ENCODE measurements at regions not wholly inside any gene's neighbourhood (a gene's known extent, or its start where the extent isn't known, plus 50 kb on each side); places are given as distances from the start of the nearest gene placed in this dataset.
A peak's percentile ranks its signal among the peaks of the same experiment; 100 is the strongest.
"Not testable (repeated sequence)": the region's sequence is repeated elsewhere in the genome, so short reads cannot be mapped to it uniquely, and the experiment has no call there.

DNA sequence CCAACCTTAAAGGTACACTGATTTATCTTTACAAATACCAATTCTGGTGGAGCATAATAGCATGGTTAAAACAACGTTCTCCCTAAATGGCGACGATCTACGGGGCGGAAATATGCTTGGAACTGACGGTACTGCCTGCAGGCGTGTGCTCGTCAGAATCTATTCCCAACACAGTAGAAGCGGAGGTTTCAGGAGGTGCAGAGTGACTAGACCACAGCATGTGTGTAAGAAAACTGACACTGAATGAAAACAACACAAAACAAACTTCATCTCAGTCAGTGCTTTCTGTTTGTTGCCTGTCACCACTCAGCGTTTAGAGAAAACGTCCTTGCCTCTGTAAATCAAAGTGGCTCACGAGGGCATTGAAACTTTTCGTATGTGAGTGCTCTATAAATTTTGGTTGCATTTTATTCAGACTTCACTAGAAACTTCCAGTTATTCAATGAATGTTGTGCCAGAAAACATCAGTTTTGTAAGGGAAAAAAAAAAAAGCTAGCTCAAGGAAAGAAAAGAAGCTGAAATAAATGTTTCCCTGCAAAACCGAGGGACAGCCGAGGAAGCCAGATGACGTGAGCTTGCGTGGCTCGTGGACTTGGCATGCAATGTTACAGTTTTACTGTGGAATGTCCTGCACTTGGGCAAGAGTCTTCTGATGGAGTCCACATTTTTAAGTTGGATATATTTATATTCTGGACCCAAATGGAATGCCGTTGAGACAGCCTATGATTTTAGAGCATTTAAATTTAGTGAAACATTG, 210.4 kb downstream of the LAT start:
- not testable (repeated sequence) for DNase-seq

DNA sequence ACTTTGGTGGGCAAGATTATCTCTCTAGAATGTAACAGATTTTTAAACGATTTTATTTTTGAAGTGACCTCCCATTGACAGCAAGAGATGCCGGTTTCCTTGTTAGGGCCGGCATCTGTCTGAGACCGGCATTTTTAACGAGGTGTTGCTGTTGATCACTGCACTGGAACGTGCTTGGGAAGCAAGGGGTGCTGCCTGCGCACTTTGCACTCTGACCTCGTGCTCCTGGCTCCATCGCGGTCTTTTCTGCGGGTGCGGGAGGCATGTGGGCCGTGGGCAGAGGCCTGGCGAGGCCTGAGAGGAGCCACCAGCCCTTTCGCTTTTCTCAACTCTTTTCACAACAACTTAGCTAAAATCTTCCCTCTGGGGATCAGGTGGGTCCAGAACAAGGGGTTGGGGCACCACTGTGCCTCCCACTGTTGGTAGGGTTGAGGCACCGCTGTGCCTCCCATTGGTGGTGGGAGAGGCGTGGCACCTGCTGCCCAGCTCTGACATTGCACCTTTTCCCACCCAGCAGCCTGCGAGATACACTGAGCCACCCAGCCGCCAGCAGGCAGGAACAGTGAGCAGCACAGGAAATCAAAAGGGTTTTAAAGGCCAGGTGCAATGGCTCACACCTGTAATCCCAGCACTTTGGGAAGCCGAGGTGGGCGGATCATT, 209.5 kb downstream of the LAT start:
- DNase-seq, result not testable (repeated sequence)

DNA sequence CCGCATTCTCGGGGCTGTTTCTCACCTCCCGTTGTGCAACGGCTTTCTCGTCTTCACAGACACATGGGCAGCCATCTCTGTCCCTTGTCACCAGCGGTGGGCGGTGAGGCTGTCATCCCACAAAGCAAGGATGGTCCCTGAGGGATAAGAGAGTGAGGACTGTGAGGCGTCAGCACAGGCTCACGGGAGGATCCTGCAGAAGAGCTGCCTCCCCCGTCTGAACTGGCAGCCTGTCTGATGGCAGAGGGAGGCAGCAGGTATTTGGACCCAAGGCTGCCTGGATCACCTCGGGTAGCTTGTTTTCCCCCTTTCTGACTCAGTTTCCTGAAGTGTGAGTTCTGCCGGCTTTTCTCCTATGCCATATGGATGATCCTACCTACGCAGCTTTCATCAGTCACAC, 208.8 kb downstream of the LAT start:
- peak; percentile 13 for DNase-seq

DNA sequence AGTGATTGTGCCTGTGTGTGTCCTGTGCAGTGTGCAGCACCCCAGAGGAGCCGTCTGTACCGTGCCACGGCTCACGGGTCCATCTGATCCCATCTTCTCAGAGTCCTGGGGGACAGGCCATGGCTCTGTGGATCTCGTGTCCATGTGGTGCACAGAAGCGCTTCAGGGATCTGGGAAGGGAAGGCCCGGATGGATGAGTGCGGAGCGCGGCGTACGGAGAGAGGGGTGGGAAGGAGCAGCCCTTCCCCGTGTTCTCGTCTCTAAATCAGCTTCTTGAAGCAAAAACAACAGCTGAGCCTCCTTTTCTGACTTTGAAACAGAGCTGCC, 208.4 kb downstream of the LAT start:
- DNase-seq, result not testable (repeated sequence)

DNA sequence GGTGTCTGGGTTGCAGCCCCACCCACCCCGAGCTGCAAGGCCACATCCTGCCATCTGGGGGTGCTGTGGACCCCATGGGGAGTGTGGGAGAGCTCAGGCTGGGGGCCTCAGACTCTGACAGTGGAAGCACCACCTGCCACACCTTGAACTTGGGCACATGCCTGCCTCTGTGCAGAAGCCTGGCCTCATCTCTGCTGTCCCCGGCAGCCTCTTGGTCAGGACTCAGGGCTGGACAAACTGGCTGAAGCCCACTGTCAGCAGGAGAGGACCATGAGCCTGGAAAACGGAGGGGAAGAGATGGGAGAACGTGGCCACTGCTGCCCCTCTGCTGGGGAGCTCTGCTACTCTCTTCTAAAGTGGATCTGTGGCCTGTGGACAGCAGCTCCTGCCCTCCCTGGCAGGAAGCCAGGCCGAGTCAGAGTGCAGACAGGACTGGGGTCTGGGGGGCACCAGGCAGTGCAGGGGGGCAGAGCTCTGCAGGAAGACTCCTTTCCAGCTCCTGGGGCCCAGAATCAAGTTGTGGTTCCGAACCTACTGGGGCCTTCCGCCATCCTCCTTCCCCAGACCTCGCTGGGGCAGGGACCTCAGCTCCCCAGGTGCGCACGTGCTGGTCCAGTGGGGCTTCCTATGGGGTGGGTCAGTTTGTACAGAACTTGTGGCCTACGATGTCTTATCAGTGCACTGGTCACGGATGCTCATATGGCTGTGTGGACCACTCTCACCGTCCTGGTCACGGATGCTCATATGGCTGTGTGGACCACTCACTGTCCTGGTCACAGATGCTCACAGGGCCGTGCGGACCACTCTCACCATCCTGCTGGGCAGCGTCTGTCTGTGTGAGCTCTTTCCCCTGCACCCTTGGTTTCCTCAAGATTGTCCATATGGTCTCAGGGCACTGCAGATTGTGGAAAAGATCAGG, 207.7 kb downstream of the LAT start:
- DNase-seq, result peak; percentile 29

DNA sequence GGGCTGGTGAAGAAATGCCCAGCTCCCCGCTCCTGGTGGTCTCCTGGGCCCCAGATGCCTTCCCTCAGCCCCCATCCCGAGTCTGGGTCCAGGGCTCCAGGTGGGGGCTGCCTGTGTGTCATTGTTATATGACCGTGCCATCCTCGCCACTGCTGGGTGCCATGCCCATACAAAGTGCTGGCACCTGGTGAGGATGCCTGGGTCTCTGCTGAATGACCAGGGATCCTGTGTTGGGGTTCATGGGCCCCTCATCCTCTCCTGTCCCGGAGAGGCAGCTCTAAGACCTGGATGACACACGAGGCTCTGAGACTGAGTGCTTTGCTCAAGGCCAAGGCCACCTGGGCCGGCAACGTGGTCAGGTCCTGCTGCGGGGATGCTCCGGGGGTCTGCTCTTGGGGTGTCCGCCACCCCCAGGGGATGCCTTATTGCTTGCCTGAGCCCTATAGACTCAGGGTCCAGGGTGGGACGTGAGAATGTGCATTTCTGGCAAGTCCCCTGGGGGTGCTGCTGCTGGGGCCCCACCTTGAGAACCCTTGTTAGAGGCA, 206.9 kb downstream of the LAT start:
- DNase-seq, result not testable (repeated sequence)

DNA sequence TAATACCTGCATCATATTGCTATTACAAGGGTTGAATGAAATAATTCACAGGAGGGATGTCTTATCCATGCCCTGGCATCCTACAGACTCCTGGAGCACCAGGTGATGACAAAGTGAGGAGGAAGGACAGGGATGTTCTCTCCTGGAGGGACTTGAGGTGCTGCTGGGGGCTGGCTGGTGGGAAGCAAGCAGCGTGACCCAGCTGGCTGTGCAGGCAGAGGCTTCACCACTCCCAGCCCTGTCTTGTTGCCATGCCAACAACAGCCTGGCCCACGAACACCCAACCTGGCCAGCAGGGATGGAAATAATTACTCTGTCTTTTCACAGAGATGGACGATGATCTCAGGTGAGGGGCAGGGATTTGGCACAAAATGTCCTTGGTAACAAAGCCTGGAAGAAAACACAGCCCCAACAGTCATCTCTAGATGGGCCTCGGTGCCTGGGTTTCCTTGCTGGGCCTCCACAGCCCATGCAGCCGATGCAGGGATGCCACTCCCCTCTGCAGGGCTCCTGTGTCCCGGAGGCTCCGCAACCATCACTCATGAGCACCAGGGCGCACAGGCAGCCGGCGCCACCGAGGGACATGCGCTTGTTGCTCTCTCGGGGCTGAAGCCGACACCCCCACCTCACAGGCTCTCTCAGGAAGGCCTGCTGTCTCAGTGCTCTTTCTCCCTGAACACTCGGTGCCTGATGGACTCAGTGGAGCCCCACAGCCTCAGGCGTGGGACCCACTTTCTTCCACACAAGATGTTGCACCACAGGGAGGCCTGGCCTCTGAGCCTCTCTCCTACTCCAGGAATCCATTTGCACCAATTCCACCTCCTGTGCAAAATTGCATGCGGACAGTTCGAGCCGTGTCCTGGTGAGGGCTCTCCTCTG, 205.9 kb downstream of the LAT start:
- DNase-seq, result not testable (repeated sequence)

DNA sequence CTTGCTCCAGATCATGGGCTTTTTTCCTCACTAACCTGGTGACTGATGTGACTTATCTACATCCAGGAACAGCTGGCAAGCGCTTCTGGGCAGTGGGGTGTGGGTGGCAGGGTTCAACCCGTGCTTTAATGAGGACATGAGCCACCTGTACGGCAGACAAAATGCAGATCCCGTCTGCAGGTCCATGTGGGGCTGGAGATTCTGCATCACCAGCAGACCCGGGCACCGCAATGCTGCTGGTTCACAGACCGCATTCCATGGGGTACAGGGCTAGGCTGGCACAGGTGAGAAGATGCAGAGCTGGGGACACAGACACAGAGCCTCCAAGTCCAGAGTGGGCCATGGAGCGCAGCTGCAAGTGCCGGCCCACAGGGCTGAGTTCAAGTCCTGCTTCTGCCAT, 204.0 kb downstream of the LAT start:
- DNase-seq, result peak; percentile 4

DNA sequence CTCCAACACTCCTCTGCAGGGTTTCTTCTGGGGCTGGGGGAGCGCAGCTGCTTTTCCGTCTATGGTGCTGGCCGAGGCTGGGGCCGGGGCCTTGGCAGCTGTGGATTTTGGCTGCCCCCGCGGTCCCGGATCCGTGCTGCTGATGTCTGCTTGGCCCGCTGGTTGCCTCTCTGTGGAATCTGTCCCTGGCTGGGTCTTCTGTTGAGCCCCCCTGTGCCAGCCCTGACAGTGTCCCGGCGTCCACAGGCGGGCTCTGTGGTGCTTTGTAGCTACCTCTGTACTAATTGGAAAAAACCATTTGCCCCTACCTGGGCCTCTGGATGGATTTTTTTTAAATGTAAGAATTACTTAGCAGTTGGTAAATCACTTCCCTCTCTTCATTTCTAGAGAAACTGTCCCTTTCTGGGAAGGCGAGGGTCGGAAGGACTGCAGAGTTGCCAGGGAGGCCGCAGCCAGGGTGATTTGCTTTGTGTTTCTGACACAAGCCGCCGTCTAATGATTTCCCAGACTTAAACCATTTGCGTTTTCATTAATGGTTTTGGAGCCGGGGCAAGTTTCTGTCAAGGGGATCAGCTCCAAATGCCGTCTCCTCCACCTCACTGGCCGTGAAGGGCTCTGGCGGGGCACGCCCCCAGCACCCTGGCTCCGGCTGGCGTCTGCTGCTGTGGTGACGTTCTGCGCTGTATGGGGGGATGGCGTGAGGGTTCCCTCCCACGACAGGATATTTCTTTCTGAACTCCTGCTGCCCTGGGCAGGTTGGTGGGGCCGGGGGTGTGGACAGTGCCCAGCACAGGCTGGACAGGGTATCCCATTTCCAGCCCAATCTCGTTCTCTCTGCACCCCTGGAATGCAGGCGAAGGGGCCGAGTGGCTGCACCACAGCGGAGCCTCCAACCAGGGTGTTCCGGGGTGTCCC, 201.7 kb downstream of the LAT start:
- not testable (repeated sequence) for DNase-seq

DNA sequence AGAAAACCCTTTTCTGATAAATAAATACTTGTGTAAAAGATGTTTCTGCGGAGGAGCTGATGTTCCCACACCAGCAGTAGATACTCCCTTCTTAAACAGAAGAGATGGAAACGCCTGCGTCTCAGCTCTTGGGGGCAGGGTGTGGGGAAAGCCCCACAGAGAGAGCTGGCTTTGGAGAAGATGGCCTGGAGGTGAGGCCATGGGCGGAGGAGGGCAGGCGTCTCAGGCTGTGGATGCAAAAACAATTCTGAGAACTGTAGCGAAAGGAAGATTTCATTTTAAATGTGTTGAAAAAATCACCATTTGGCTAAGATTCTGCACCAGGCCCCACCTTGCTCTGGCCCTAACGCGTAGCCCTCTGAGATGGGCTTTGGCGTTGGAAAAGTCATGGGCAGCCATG, 201.0 kb downstream of the LAT start:
- DNase-seq, result not testable (repeated sequence)

DNA sequence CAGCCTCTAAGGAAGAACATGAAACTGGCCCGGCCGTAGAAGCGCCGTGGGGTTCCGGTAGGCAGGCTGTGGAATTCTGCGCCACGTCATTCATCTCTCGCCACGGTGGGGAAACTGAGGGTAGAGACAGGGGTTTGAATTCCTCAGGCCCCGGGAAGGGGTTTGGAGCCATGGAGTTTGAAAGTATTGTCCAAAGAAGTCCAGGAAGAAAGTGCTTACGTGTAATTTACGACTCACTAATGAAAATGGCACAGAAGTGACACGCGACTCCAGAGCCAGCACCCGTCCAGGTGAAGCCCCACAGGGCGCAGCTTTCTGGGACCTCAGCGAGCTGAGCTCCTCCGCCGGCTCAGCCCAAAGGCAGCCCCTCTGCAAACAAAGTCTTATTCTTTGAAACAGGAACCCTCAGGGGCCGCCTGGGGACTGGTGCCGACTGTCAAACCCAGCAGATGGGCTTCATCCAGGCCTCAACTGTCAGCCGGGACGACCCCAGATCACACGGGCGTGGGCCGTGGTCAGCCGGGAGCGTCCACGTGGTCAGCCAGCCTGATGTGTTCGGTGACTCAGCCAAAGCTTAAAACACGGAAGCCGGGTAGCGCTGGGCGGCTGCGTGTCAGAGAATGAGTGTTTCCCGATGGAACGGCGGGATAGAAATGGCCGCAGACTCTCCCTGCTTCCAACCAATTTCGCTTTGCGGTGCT, 200.0 kb downstream of the LAT start:
- DNase-seq, result not testable (repeated sequence)

DNA sequence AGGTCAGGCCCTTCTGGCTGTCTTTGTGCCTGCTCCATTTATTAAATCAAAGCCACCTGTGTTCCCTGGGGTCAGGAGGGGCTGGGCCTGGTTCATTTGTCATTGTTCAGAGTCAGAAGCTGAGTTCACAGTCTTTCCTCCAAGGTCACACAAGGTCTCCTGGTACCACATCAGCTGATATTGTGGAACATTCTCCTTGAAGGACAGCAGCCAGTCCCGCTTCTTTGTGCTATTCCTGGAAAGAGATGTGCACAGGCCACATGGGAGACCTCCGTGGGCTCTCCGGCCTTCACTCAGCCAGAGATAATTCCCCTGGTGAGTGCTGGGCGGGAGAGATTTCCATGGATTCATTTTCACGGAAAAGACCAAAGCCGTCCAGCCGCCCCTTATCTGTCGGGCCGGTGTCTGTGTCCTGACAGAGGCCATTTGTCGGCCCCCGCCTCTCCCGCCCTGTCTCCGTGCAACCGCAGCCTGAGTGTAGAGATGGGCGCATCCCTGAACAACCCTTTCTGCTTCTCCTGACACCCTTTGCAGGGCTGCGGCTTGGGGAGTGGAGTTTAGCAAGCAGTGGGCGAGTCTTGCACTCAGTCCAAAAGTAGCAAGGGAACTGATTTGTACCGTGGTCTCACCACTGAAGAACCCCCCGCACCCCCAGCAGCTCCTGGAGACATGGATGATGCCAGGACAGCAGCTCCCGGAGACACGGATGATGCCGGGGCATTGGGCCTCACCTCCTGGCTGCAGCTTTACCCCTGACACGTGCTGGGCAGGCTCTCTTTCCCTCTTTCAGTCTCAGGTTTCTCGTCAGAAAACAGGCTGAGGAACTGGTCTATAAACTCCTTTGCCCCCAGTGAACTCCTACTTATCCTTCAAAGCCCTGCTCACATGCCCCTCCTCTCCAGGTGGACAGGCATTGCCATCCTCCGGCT, 198.4 kb downstream of the LAT start:
- DNase-seq, result not testable (repeated sequence)

DNA sequence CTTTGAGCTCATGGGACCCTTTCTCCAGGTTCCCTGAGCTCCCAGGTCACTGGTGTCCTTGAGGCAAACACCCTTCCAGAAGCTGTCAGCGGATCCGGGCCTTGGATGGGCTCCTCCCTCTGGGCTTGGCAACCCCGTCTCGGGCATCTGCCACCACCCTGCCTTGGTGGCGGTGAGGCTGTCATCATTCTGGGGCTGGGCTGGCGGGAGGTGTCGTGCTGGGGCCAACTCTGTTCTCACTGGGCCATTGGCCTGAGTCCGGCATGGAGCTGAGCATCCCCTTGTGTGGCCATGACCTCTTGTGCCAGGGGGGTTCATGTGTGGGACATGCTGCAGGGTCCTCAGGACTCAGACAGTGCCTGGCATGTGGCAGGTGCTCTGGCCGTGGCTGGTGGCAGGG, 197.6 kb downstream of the LAT start:
- DNase-seq, result no peak

DNA sequence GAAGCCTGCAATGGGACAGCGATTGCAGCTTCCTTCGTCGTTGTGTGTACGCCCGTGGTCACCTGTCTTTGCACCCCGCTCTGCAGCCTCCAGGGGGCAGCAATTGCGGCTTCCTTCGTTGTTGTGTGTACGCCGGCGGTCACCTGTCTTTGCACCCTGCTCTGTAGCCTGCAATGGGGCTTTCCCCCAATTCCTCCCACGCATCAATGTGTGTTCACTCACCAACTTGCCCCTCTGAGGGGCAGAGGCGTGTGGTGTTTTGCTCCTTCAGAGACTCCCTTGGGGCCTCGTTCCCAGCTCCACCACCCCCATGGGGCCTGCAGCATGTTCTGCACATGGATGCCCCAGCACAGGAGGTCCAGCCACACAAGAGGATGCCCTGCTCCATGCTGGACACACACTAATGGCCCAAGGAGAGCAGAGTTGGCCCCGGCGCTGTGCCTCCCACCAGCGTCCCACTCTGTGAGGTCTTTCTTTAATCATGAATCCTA, 197.1 kb downstream of the LAT start:
- not testable (repeated sequence) for DNase-seq

DNA sequence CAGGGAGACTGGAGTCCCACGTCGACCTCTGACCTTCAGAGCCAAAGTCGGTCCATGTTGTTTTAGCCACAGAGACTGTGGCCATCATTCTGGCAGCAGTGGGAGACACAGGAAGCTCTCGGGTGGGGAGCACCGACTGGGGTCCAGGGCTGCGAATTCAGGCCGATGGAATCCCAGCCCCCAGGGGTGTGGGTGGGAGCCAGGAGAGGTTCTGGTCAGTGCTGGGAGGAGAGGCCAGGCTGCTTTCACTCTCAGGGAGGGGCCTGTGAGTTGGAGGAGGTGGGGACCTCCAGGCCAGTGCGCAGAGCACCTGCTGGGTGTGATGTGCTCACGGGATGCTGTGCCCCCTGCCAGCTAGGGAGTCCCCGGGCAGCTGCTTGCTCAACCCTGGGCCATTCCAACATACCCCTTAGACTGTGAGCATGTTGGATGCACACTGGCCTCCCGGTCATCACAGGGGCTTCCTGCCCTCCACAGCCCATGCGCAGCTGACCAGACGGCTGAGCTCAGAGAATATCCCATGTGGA, 196.5 kb downstream of the LAT start:
- not testable (repeated sequence) for DNase-seq

DNA sequence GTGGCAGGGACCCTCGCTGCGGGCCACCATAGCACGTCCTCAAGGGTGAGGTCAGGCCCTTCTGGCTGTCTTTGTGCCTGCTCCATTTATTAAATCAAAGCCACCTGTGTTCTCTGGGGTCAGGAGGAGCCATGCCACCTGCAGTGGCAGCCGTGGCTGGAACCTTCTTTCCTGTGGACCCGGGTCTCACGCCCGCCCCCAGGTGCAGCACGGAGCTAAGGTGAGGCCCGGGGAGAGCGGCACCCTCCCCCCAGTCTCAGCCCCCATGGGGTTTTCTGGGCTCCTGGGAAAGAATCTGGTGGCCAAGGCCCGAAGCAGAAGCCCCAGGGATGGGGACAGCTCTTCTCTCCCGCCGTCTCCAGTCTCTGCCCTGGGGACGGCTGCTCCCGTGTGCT, 195.4 kb downstream of the LAT start:
- not testable (repeated sequence) for DNase-seq

DNA sequence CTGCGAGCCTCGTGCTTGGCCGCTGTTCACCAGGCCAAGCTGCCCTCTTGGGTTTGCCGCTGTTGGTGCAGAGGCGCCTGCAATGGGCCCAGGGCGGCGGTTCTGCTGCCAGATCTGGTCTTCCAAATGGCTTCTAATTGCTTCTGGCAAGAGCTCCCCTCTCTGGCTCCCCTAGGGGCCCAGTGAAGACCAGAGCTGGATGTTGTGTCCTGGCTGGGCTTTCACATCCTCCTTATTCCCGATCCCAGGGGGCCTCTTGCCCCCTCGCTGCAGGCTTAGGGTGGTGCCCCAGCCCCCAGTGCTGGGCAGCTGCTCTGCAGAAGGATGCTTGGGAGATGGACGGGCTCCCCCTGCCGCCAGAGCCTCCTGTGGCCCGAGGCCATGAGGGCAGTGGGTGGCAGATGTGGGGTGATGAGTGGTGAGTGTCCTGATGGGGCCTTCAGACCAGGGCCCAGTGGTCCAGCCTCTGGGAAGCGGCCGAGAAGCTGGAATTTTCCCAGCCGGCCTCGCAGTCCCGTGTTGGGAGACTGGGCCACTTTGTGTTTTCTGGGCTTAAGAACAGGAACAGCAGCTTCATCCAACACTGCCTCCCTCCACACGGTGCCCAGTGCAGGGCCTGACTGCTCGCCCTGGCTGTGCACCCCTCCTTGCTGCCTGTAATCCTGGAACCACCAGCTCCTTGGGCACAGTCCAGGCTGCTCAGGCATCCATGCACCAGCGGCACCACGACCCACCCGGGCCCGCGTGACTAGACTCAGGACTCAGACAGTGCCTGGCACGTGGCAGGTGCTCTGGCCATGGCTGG, 194.8 kb downstream of the LAT start:
- DNase-seq, result not testable (repeated sequence)

All from activated T-cell treated with anti-CD3 and anti-CD28 coated beads, Interleukin-2, amount 50 U/mL, for 1 hour (primary cell).